K562 (cell line): ENCODE measurements at regions not wholly inside any gene's neighbourhood (a gene's known extent, or its start where the extent isn't known, plus 50 kb on each side); places are given as distances from the start of the nearest gene placed in this dataset.

Source experiments
- ATAC-seq: fragments of 200-7000 bp; cut with Tn5 transposase; 3 replicates; pipeline ENCODE4 v1.9.1; 2020; ENCODE audit warnings: moderate library complexity
- BruUV-seq: library from RNA; stranded (reverse); fragments of 400-500 nt; replicated peaks from 2 replicates; lab custom pipeline; 2021; lab: Mats Ljungman, UMichigan
- CTCF ChIA-PET: fragments of 300-600 bp; formaldehyde crosslinking; extraction: SDS; loops from one replicate; lab custom pipeline; 2021; ENCODE audit warnings: low intra/inter-chr PET ratio; lab: Yijun Ruan, JAX
- POLR2A ChIA-PET: fragments of 300-600, 350-650 bp; sonication (Branson Sonifier 250); formaldehyde crosslinking; extraction: SDS; loops from one replicate; lab custom pipeline; 2021; ENCODE audit warnings: antibody characterized with exemption, inconsistent platforms; lab: Yijun Ruan, JAX
- DNase-seq, 4 experiments: peaks; one replicate each; pipeline versions ENCODE4 v3.0.0 to v3.0.0-alpha.2; 2011 to 2018; ENCODE audit warnings: low spot score in 3 of 4, mixed read lengths in 3 of 4; ENCODE audit errors: extremely low read depth in 1 of 4
- FAIRE-seq: peaks from 2 replicates; lab custom pipeline; 2011; peaks lifted over from hg19 to GRCh38; lab: Jason Lieb, UNC
- H2AFZ ChIP-seq: 2 replicates; pipeline ENCODE4 v1.6.0; 2011; ENCODE audit warnings: low read depth, low read length, control low read depth, inconsistent platforms
- H3K27ac ChIP-seq: fragments of 200-600 bp; 3 replicates; pipeline ENCODE4 v1.8.0; 2011; ENCODE audit warnings: low read depth, mild to moderate bottlenecking, control low read depth, inconsistent platforms, low read length, moderate library complexity, mixed read lengths; ENCODE audit errors: extremely low read depth
- H3K27me3 ChIP-seq, 2 experiments: fragments of 300-600 bp in 1 of 2; 2 replicates in 1 of 2; 3 replicates in 1 of 2; pipeline versions ENCODE4 v1.6.0 to v1.8.0; 2011; ENCODE audit warnings: inconsistent platforms in 2 of 2, low read length in 2 of 2, mild to moderate bottlenecking in 1 of 2, mixed read lengths in 1 of 2, moderate library complexity in 1 of 2; ENCODE audit not compliant: control insufficient read depth in 2 of 2, insufficient read depth in 2 of 2
- H3K36me3 ChIP-seq: fragments of 300-600 bp; 3 replicates; pipeline ENCODE4 v1.8.0; 2011; ENCODE audit warnings: mild to moderate bottlenecking, low read length, inconsistent platforms; ENCODE audit not compliant: control insufficient read depth, insufficient read depth
- H3K4me1 ChIP-seq, 2 experiments: fragments of 200-600 bp in 1 of 2; replicated peaks in 1 of 2; 2 replicates in 1 of 2; 3 replicates in 1 of 2; pipeline versions ENCODE4 v1.5.1 to v1.8.0; 2011; ENCODE audit warnings: inconsistent platforms in 2 of 2, low read length in 2 of 2, mild to moderate bottlenecking in 1 of 2, mixed read lengths in 1 of 2, moderate library complexity in 1 of 2; ENCODE audit not compliant: control insufficient read depth in 2 of 2, insufficient read depth in 2 of 2
- H3K4me2 ChIP-seq: 2 replicates; pipeline ENCODE4 v1.6.1; 2011; ENCODE audit warnings: low read length, control low read depth, inconsistent platforms, mixed read lengths; ENCODE audit not compliant: insufficient read depth
- H3K4me3 ChIP-seq: fragments of 200-600 bp; sonication (generic), shearing (Covaris generic); 2 replicates; pipeline ENCODE4 v1.5.1; 2016; ENCODE audit warnings: control low read depth, inconsistent platforms
- H3K79me2 ChIP-seq: fragments of 200-600 bp; 3 replicates; pipeline ENCODE4 v1.8.0; 2011; ENCODE audit warnings: low read length, inconsistent platforms; ENCODE audit not compliant: control insufficient read depth, insufficient read depth
- H3K9ac ChIP-seq, 2 experiments: 2 replicates each; pipeline versions ENCODE4 v1.6.0 to v1.6.1; 2011; ENCODE audit warnings: low read depth in 2 of 2, low read length in 2 of 2, control low read depth in 1 of 2, inconsistent platforms in 1 of 2, mild to moderate bottlenecking in 1 of 2, mixed read lengths in 1 of 2; ENCODE audit not compliant: insufficient read depth in 1 of 2
- H3K9me1 ChIP-seq: one replicate; pipeline ENCODE4 v1.6.0; 2011; ENCODE audit warnings: inconsistent platforms, mild to moderate bottlenecking, low read length, moderate library complexity; ENCODE audit not compliant: control insufficient read depth, insufficient read depth
- H3K9me3 ChIP-seq: replicated peaks from 2 replicates; pipeline ENCODE4 v1.5.1; 2011; ENCODE audit warnings: low read depth, low read length, inconsistent platforms; ENCODE audit not compliant: control insufficient read depth, insufficient read depth
- H4K20me1 ChIP-seq: replicated peaks from 2 replicates; pipeline ENCODE4 v1.6.1; 2011; ENCODE audit warnings: low read length, inconsistent platforms, mixed read lengths; ENCODE audit not compliant: control insufficient read depth, insufficient read depth
- ARNT ChIP-seq, 2 experiments: fragments of 450-650 bp; IDR thresholded peaks; 2 replicates each; pipeline ENCODE4 v1.6.1; 2016; ENCODE audit warnings: mild to moderate bottlenecking in 1 of 2
- MCM7 ChIP-seq, 2 experiments: fragments of 450-650 bp; IDR thresholded peaks; 2 replicates each; pipeline ENCODE4 v1.6.1; 2016 to 2018
- PHTF2 ChIP-seq: fragments of 250-450 bp; sonication (Bioruptor Pico); IDR thresholded peaks from 2 replicates; pipeline ENCODE4 v1.5.0; 2021; ENCODE audit warnings: mild to moderate bottlenecking
- RBBP5 ChIP-seq: fragments of 200-600 bp; sonication (generic); IDR thresholded peaks from 2 replicates; pipeline ENCODE4 v1.6.1; 2012; ENCODE audit warnings: borderline replicate concordance, mild to moderate bottlenecking, low read length, control low read depth, inconsistent platforms; ENCODE audit not compliant: insufficient read depth, poor library complexity, severe bottlenecking
- SMAD1 ChIP-seq: fragments of 150-350 bp; IDR thresholded peaks from 2 replicates; pipeline ENCODE4 v1.6.1; 2014; ENCODE audit warnings: low read length, low read depth; ENCODE audit not compliant: partially characterized antibody
- SNRNP70 ChIP-seq: fragments of 200-400 bp; formaldehyde crosslinking; optimal IDR thresholded peaks from 2 replicates; pipeline ENCODE3; 2017; ENCODE audit warnings: low read depth, low read length
- TEAD4 ChIP-seq, 2 experiments: sonication (generic) in 1 of 2; formaldehyde crosslinking in 1 of 2; IDR thresholded peaks; 2 replicates each; pipeline versions ENCODE4 v1.6.1 to v1.8.0; 2012 to 2022; ENCODE audit warnings: borderline replicate concordance in 1 of 2, inconsistent platforms in 1 of 2, low read length in 1 of 2, mild to moderate bottlenecking in 1 of 2, missing genetic modification reagents in 1 of 2
- ZNF586 ChIP-seq: fragments of 450-650 bp; formaldehyde crosslinking; conservative IDR thresholded peaks from 2 replicates; pipeline ENCODE4 v1.4.0; 2020; ENCODE audit warnings: mild to moderate bottlenecking, moderate library complexity
- WGBS: fragments of 100-300 bp; shearing (Covaris generic); methylation state at CpG from one replicate; pipeline ENCODE4 v1.1.6; 2016; ENCODE audit warnings: low coverage, mixed read lengths; ENCODE audit not compliant: insufficient coverage; ENCODE audit errors: missing lambda C conversion rate; 5-methylcytosine and 5-hydroxymethylcytosine counted together
- in situ Hi-C: fragments of 300-500 bp; cut with MboI; formaldehyde crosslinking; loops from 4 replicates; pipeline ENCODE4 v1.15.0; 2018; ENCODE audit warnings: inconsistent platforms, mixed read lengths
- intact Hi-C: fragments of 100-400 bp; cut with micrococcal nuclease; formaldehyde crosslinking; loops from 2 replicates; pipeline ENCODE4 v1.14.2; 2022
- TF ChIP-seq, protein P1 (sequence below): fragments of 250-450 bp; sonication (Bioruptor Pico); IDR thresholded peaks from 2 replicates; pipeline ENCODE4 v1.8.0; 2022; ENCODE audit warnings: inconsistent platforms, mild to moderate bottlenecking, moderate library complexity, borderline replicate concordance
- TF ChIP-seq, protein P2 (sequence below): fragments of 200-800 bp; sonication (Bioruptor generic); IDR thresholded peaks from 2 replicates; pipeline ENCODE4 v1.6.1; 2016; ENCODE audit warnings: missing genetic modification characterization, missing compliant biosample characterization
- TF ChIP-seq, protein P3 (sequence below): sonication (generic); formaldehyde crosslinking; IDR thresholded peaks from 2 replicates; pipeline ENCODE4 v1.8.0; 2022; ENCODE audit warnings: mild to moderate bottlenecking, missing genetic modification reagents
- TF ChIP-seq, protein P4 (sequence below), 2 experiments: IDR thresholded peaks; 2 replicates each; pipeline ENCODE4 v1.6.1; 2011; ENCODE audit warnings: borderline replicate concordance in 1 of 2, control low read depth in 1 of 2, low read depth in 1 of 2, low read length in 1 of 2, mild to moderate bottlenecking in 1 of 2, mixed read lengths in 1 of 2, moderate library complexity in 1 of 2; ENCODE audit not compliant: insufficient read depth in 1 of 2, insufficient read length in 1 of 2, poor library complexity in 1 of 2, severe bottlenecking in 1 of 2; ENCODE audit errors: extremely low read depth in 1 of 2

DNA sequence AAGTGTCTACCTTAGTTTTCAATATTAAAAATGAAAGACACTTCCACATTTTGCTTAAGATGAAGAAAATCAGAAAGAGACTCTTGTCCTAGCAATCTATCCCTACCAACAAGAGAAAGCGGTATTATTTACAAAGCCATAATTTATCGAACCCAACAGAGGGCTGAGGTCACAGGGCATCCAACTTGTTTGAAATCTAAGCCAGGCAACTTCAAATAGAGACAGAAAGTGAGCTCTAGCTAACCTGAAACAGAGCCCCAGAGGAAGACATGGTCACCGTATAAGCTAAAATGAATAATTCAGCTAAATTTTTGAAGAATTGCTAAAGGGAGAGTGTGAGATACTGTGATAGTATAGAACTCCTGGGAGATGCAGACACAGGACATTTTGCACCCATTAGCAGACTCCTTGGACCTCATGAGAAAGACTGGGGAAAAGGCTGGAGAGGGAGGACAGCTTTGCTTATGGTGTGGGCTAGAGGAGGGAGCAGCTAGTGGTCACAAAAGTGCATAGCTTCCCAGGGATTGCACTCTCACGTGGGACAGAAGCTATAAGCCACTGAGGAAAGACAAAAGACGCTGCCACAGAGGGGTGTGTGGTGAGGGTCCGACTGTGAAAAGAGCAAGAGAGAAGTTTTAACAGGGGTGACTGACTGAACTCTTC is 624.2 kb upstream of the GRIN3A start:
- H3K27ac ChIP-seq = no peak overlapping the region
- H3K9me1 ChIP-seq = no peaks in the 10 kb centered on the region
- ChIA-PET CTCF (no interaction called here), POLR2A (no interaction called here)
- no peak overlapping the region for H3K9ac ChIP-seq
- no peaks in the 10 kb centered on the region for H3K9me3 ChIP-seq
- H4K20me1 ChIP-seq = no peaks in the 10 kb centered on the region
- BruUV-seq = no TSS peak
- no peak for DNase-seq
- FAIRE-seq = no peak
- no peak for ATAC-seq
- H3K36me3 ChIP-seq = no peaks in the 10 kb centered on the region
- WGBS = 0% methylated on average over 6 of the region's 6 CpGs
- in situ Hi-C loops (no loop called here), intact Hi-C loops (no loop called here)
- H3K4me2 ChIP-seq = no peak overlapping the region
- H3K27me3 ChIP-seq = no peaks in the 10 kb centered on the region
- no peak overlapping the region for H2AFZ ChIP-seq
- H3K4me3 ChIP-seq = no peak overlapping the region
- H3K79me2 ChIP-seq = no peaks in the 10 kb centered on the region
- H3K4me1 ChIP-seq = no peaks in the 10 kb centered on the region
- TF ChIP-seq ARNT (IDR thresholded peaks at IDR 0.05) (no peak), ZNF586 (CRISPR knock-in tag) (no peak), SNRNP70 (no peak), TEAD4 (IDR thresholded peaks at IDR 0.05; ENCODE audit: low read length) (no peak), TEAD4 (CRISPR knock-in tag; IDR thresholded peaks at IDR 0.05; ENCODE audit: borderline replicate concordance) (no peak), PHTF2 (CRISPR knock-in tag) (no peak), RBBP5 (no peak), SMAD1 (no peak), MCM7 (IDR thresholded peaks at IDR 0.05) (no peak)
- TF ChIP-seq, protein P1, sequence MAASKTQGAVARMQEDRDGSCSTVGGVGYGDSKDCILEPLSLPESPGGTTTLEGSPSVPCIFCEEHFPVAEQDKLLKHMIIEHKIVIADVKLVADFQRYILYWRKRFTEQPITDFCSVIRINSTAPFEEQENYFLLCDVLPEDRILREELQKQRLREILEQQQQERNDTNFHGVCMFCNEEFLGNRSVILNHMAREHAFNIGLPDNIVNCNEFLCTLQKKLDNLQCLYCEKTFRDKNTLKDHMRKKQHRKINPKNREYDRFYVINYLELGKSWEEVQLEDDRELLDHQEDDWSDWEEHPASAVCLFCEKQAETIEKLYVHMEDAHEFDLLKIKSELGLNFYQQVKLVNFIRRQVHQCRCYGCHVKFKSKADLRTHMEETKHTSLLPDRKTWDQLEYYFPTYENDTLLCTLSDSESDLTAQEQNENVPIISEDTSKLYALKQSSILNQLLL = no peak
- TF ChIP-seq, protein P2, sequence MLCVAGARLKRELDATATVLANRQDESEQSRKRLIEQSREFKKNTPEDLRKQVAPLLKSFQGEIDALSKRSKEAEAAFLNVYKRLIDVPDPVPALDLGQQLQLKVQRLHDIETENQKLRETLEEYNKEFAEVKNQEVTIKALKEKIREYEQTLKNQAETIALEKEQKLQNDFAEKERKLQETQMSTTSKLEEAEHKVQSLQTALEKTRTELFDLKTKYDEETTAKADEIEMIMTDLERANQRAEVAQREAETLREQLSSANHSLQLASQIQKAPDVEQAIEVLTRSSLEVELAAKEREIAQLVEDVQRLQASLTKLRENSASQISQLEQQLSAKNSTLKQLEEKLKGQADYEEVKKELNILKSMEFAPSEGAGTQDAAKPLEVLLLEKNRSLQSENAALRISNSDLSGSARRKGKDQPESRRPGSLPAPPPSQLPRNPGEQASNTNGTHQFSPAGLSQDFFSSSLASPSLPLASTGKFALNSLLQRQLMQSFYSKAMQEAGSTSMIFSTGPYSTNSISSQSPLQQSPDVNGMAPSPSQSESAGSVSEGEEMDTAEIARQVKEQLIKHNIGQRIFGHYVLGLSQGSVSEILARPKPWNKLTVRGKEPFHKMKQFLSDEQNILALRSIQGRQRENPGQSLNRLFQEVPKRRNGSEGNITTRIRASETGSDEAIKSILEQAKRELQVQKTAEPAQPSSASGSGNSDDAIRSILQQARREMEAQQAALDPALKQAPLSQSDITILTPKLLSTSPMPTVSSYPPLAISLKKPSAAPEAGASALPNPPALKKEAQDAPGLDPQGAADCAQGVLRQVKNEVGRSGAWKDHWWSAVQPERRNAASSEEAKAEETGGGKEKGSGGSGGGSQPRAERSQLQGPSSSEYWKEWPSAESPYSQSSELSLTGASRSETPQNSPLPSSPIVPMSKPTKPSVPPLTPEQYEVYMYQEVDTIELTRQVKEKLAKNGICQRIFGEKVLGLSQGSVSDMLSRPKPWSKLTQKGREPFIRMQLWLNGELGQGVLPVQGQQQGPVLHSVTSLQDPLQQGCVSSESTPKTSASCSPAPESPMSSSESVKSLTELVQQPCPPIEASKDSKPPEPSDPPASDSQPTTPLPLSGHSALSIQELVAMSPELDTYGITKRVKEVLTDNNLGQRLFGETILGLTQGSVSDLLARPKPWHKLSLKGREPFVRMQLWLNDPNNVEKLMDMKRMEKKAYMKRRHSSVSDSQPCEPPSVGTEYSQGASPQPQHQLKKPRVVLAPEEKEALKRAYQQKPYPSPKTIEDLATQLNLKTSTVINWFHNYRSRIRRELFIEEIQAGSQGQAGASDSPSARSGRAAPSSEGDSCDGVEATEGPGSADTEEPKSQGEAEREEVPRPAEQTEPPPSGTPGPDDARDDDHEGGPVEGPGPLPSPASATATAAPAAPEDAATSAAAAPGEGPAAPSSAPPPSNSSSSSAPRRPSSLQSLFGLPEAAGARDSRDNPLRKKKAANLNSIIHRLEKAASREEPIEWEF (CRISPR knock-in tag) = no peak
- TF ChIP-seq, protein P3, sequence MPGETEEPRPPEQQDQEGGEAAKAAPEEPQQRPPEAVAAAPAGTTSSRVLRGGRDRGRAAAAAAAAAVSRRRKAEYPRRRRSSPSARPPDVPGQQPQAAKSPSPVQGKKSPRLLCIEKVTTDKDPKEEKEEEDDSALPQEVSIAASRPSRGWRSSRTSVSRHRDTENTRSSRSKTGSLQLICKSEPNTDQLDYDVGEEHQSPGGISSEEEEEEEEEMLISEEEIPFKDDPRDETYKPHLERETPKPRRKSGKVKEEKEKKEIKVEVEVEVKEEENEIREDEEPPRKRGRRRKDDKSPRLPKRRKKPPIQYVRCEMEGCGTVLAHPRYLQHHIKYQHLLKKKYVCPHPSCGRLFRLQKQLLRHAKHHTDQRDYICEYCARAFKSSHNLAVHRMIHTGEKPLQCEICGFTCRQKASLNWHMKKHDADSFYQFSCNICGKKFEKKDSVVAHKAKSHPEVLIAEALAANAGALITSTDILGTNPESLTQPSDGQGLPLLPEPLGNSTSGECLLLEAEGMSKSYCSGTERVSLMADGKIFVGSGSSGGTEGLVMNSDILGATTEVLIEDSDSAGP (CRISPR knock-in tag) = no peak
- TF ChIP-seq, protein P4, sequence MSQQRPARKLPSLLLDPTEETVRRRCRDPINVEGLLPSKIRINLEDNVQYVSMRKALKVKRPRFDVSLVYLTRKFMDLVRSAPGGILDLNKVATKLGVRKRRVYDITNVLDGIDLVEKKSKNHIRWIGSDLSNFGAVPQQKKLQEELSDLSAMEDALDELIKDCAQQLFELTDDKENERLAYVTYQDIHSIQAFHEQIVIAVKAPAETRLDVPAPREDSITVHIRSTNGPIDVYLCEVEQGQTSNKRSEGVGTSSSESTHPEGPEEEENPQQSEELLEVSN (IDR thresholded peaks at IDR 0.05; ENCODE audit: borderline replicate concordance in 1 of 2, extremely low read depth in 1 of 2, insufficient read depth in 1 of 2, insufficient read length in 1 of 2, low read depth in 1 of 2, low read length in 1 of 2, poor library complexity in 1 of 2, severe bottlenecking in 1 of 2) = no peak
